ENCODE measurements at regions not wholly inside any gene's neighbourhood (a gene's known extent, or its start where the extent isn't known, plus 50 kb on each side); places are given as distances from the start of the nearest gene placed in this dataset.

DNA sequence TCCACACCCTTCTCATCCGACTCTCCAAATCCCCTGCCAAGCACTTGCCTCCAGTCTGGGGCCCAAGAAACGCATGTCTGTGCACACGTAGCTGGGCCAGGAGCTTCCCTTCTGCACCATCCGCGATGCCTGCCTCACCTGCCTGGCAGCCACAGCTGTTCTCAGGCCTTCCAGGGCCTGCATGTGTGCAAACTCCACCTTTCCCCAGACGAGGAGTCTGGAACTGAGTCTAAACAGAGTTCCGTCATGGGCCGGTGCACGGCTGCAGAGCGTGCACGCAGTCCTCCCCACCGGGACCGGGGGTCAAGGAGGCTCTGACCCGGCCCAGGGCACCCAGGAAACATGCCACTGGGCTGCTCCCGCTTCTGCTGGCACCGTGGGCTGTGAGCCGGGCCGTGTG is 66.8 kb upstream of the SALL3 start:
- TF ChIP-seq, protein P1, sequence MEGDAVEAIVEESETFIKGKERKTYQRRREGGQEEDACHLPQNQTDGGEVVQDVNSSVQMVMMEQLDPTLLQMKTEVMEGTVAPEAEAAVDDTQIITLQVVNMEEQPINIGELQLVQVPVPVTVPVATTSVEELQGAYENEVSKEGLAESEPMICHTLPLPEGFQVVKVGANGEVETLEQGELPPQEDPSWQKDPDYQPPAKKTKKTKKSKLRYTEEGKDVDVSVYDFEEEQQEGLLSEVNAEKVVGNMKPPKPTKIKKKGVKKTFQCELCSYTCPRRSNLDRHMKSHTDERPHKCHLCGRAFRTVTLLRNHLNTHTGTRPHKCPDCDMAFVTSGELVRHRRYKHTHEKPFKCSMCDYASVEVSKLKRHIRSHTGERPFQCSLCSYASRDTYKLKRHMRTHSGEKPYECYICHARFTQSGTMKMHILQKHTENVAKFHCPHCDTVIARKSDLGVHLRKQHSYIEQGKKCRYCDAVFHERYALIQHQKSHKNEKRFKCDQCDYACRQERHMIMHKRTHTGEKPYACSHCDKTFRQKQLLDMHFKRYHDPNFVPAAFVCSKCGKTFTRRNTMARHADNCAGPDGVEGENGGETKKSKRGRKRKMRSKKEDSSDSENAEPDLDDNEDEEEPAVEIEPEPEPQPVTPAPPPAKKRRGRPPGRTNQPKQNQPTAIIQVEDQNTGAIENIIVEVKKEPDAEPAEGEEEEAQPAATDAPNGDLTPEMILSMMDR (IDR thresholded peaks at IDR 0.05; ENCODE audit: insufficient read depth, low read length, poor library complexity, severe bottlenecking), result no peak
- DNase-seq (ENCODE audit: low read depth), result no peak
- H3K4me3 ChIP-seq (ENCODE audit: low read depth, low read length), result no peak overlapping the region
- H3K27me3 ChIP-seq (ENCODE audit: control insufficient read depth, insufficient read depth, low read length), result peaks cover 14% of the 10 kb centered on the region
- no peaks in the 10 kb centered on the region for H3K36me3 ChIP-seq (ENCODE audit: control insufficient read depth, insufficient read depth, low read length)

GRCh38 chr18:78913395-78913794 is 66.2 kb upstream of the SALL3 start:
- no peak for DNase-seq (ENCODE audit: low read depth)
- Histone ChIP-seq H3K4me3 (ENCODE audit: low read depth, low read length) (no peak overlapping the region), H3K36me3 (ENCODE audit: control insufficient read depth, insufficient read depth, low read length) (no peaks in the 10 kb centered on the region), H3K27me3 (ENCODE audit: control insufficient read depth, insufficient read depth, low read length) (peaks cover 14% of the 10 kb centered on the region)
- TF ChIP-seq, protein P1 (IDR thresholded peaks at IDR 0.05; ENCODE audit: insufficient read depth, low read length, poor library complexity, severe bottlenecking), result no peak

DNA sequence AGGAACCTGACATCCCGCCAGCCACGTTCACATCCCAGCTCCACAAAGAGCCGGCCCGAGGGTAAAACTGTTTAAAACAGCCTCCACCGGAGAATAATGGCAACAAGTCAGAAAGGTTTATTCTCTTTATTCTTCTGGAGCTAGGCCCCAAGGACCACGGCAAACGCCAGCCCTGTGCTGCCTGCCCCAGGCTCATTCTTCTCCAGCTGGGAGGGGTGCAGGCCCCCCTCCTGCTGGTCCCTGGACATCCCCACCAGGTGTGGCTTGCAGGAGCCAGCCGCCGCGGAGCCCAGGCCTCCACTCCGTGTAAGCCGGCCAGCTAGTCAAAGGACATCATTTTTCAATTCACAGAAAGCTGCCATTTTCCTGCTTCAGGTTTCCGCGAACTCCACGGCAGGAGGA is 65.8 kb upstream of the SALL3 start:
- no peak for DNase-seq (ENCODE audit: low read depth)
- Histone ChIP-seq H3K36me3 (ENCODE audit: control insufficient read depth, insufficient read depth, low read length) (no peaks in the 10 kb centered on the region), H3K4me3 (ENCODE audit: low read depth, low read length) (no peak overlapping the region), H3K27me3 (ENCODE audit: control insufficient read depth, insufficient read depth, low read length) (peaks cover 14% of the 10 kb centered on the region)
- TF ChIP-seq, protein P1 (IDR thresholded peaks at IDR 0.05; ENCODE audit: insufficient read depth, low read length, poor library complexity, severe bottlenecking), result no peak

DNA sequence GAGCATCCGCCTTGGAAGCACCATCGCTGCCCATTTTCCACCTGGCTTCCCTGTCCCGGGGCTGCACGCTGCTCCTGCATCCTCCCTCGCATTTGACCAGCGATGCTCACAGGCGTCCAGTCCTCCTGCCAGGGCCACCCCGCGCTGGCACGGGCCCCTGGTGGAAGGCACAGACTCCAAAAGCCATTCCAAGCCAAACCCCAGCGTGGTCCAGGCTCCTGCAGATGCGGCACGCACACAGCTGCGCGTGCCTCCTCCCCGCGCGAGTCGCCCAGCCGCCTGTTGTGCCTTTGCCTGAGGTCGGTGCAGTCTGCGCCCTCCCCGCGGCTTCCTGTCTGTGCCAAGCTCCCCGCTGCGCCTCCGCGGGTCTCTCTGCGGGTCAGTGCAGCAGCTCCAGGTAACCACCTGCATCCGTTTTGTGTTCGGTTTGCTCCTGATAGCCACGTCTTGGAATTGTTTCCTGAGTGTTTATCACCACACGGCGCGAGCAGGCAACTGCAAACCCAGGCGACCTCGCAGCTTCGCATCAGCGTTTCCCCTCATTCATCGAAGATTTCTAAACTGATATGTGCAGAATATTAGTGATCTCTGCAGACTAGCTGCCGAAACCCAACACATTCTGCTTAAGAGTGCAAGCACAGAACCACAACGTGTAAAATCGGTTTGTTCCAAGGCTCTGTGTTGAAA is 65.2 kb upstream of the SALL3 start:
- TF ChIP-seq, protein P1 (IDR thresholded peaks at IDR 0.05; ENCODE audit: insufficient read depth, low read length, poor library complexity, severe bottlenecking), result no peak

GRCh38 chr18:78915446-78916008 is 64.1 kb upstream of the SALL3 start:
- H3K36me3 ChIP-seq (ENCODE audit: control insufficient read depth, insufficient read depth, low read length), result no peaks in the 10 kb centered on the region
- peaks cover 14% of the 10 kb centered on the region for H3K27me3 ChIP-seq (ENCODE audit: control insufficient read depth, insufficient read depth, low read length)
- DNase-seq (ENCODE audit: low read depth), result no peak
- TF ChIP-seq, protein P1 (IDR thresholded peaks at IDR 0.05; ENCODE audit: insufficient read depth, low read length, poor library complexity, severe bottlenecking), result no peak
- H3K4me3 ChIP-seq (ENCODE audit: low read depth, low read length), result no peak overlapping the region

More for the DNA sequence above, 65.2 kb upstream of the SALL3 start:
- H3K27me3 ChIP-seq (ENCODE audit: control insufficient read depth, insufficient read depth, low read length), result peaks cover 14% of the 10 kb centered on the region
- no peaks in the 10 kb centered on the region for H3K36me3 ChIP-seq (ENCODE audit: control insufficient read depth, insufficient read depth, low read length)
- no peak overlapping the region for H3K4me3 ChIP-seq (ENCODE audit: low read depth, low read length)
- DNase-seq (ENCODE audit: low read depth), result no peak

- Histone ChIP-seq H3K4me3 (ENCODE audit: low read depth, low read length) (no peak overlapping the region), H3K27me3 (ENCODE audit: control insufficient read depth, insufficient read depth, low read length) (peaks cover 11% of the 10 kb centered on the region), H3K36me3 (ENCODE audit: control insufficient read depth, insufficient read depth, low read length) (no peaks in the 10 kb centered on the region)
- TF ChIP-seq, protein P1 (IDR thresholded peaks at IDR 0.05; ENCODE audit: insufficient read depth, low read length, poor library complexity, severe bottlenecking), result no peak
- DNase-seq (ENCODE audit: low read depth), result no peak
Measured at GRCh38 chr18:78918707-78919106, 60.9 kb upstream of the SALL3 start.
